NOMO-1 treated with dmso at 0.1 percent for 144 hours (cell line): ENCODE measurements at regions not wholly inside any gene's neighbourhood (a gene's known extent, or its start where the extent isn't known, plus 50 kb on each side); places are given as distances from the start of the nearest gene placed in this dataset.

Source experiments
- DNase-seq: peaks from one replicate; lab custom pipeline; 2025; ENCODE audit not compliant: unreplicated experiment; lab: John Stamatoyannopoulos, UW

DNA sequence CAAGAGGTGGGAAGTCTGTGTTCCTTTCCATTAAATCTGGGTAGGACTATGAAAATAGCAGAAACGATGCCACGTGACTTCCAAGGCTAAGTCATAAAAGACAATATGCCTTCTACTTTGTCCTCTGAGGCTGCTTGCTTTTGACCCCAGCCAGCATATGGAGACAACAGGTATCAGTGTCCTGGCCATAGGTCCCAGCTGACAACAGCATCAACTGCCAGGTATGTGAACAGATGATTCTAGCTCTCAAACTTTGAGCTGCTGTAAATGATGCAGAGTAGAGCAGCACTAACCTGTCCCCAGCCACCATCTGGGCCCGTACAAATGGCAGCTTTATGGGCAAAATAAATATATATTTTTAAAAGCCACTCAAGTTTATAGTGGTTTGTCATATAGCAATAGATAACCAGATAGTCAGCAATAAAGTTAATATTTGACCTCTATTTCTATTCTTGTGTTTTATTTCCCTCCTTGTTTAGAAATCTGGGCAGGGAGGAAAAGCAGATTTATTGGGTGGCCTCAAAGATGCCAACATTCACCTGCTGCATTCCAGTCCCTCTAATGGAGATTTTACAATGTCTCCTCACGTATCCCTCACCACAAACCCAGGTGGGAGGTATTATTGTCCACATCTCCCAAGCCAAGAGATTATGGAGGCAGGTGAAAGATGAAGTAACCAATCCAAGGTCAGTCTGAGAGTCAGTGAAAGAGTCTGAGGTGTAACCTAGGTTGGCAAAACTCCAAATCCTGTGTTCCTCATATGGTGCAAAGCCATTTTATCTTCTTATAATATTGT is 209.6 kb upstream of the LARGE1 start:
- no peak for DNase-seq

DNA sequence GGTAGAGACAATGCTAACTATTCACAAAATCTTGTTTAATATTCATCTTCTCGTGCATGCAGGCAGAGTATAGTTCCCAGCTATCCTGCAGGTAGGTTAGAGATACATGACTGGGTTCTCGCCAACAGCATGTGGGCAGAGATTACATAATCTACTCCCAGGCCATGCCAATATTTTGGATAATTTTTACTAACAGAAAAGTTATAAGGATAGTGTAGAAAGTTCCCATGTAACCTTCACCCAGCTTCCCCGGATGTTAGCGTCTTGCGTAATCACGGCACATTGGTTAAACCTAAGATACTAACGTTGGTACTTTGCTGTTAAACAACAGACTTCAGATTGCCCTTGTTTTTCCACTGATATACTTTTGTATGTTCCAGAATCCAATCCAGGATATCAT is 215.5 kb upstream of the LARGE1 start:
- no peak for DNase-seq

DNA sequence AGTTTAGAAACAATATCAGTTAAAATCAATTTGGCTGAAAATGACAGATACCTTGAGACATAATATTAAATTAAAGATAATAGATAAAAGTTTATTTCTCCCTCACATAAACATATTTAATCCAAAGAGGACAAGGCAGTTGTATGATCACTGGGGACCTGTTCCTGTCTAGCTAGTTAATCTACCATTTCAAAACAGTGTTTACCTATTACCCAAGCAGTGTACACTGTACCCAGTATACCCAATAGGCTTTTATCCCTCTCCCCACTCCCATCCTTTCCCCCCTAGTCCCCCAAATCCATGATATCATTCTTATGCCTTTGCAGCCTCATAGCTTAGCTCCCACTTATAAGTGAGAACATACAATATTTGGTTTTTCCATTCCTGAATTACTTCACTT is 229.7 kb upstream of the LARGE1 start:
- no peak for DNase-seq

DNA sequence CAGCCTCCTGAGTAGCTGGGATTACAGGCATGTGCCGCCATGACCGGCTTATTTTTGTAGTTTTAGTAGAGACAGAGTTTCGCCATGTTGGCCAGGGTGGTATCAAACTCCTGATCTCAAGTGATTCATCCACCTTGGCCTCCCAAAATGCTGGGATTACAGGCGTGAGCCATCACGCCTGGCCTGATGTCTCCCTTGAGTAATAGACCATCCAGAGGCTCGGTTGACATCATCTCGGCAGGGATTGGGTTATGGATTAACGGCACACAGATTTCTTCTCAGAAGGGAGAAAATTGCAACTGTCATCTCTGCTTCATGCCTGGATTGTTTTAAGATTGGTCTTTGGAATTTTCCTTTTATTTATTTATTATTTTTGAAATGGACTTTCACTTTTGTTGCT is 239.2 kb upstream of the LARGE1 start:
- DNase-seq, result no peak

DNA sequence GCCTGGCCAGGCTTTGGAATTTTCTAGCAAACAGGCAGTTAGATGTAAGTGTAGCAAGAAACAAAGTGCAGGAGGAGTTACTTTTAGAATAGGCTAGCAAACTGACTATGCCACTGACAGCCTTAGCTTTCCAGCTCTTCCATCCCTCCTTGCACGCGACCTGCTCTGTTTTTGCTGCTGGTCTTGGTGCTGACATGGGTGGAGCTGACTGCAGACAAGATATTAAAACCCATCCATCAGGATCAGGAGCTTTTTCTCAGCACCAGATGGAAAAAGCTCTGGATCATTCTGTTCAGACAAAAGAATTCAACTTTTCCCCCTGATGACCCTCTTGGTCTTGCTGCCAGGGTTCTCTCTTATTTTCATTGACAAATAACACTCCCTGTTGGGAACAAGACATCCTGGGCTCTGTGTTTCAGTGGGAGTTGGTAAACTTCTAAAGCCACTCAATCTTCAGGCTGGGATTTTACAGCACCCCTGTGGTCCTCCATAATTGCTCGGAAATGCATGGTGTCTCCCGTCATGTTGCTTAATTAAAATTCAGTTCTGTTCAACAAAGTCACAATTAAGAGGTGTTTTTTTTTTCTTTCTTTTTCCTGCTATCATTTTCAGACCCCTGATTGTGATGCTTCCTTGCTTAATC is 240.0 kb upstream of the LARGE1 start:
- DNase-seq, result no peak

DNA sequence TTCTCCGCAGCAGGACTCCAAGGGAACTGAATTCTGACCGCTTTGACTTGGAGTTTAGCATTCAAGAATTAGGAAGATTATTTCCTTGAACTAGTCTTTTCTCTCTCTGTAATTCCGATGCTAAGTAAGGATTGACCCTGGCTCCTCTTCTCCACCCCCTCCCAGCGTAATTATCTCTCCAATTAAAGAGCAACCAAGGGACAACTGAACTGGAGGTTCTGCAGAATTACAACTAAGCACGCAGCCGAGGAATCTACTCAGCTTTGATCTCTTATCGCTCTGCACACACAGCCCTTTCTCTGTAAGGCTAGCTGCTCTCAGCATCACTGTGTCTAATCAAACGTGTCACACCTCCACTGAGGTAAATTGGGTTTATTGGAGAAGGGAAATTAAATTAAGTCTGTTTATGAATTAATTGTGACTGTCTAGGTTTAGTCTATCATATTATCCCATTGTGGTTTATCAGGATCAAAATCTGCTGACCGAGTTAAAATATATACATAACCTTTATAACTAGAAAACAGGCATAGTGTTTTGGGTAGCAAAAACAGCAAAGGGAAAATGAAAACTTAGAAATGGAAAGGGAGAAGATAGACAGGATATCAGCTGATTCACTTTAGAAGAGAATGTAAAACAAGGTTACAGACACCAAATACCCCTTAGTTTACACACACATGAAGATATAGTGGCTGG is 241.3 kb upstream of the LARGE1 start:
- no peak for DNase-seq

DNA sequence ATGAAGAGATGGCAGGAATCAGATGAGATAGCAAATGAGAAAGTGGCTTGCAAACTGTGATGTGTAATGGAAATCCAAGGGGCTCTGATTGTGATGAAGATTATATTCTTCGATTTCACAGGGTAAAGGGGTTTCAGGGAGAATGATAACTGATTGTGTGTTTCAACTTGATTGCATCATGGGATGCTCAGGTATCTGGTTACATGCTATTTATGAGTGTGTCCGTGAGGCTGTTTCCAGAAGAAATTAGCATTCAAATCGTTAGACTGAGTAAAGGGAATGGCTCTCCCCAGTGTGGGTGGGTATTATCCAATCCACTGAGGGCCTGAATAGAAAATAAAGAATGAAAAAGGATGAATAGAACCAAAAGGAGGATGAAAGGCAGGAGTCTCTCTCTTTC is 278.7 kb upstream of the LARGE1 start:
- DNase-seq, result no peak

DNA sequence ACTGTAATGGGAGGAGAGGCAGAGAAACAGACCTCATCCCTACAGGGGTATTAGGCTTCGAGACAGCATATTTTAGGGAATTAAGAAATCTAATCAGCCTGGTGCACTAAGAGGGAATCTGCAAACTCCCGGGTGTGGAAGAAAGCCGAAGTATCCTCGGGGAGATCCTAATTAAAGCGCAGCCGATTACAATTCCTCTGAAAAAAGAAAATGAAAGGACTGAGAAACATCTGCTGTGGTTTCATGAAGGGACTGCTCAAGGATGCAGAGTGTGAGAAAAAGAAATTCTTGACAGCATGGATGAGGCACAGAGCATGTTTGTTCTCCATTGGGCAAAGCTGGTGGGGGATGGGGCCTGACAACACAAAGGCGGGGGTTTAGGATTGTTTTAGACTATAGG is 290.0 kb upstream of the LARGE1 start:
- DNase-seq, result no peak

DNA sequence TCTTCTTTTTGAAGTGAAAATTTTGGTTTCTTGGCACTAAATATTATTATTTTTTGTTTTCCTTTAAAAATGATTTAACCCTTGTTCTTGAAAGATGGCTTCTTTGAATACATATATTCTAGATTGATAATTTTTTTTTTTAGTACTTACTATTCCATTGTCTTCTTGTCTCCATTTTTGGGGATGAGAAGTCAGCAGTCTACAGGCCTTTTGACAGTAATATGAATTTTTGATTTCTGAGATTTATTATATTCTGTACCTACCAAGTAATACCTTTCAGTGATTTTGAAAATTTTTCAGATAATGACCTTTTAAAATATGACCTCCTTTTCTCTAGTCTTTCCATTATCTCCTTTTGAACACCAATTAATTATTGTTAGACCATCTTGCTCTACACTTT is 294.1 kb upstream of the LARGE1 start:
- DNase-seq, result no peak

DNA sequence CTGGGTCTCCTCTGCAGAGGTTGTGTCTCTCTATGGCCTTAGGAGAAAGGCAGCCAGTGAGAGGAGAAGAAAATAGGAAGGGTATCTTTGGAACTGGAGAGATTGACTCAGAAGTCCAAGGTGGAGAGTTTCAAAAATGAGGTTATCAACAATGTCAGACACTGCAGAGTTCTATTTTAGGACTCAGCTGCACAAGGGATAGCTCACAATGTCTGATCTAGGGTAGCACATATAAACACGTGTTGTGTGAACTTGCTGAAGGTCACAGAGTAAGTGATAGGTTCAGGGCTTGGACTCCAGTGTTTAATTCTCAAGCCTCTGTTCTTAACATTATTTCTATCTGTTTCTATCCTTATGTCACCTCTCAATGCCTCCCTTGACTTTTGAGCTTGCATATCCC is 305.0 kb upstream of the LARGE1 start:
- DNase-seq, result no peak

DNA sequence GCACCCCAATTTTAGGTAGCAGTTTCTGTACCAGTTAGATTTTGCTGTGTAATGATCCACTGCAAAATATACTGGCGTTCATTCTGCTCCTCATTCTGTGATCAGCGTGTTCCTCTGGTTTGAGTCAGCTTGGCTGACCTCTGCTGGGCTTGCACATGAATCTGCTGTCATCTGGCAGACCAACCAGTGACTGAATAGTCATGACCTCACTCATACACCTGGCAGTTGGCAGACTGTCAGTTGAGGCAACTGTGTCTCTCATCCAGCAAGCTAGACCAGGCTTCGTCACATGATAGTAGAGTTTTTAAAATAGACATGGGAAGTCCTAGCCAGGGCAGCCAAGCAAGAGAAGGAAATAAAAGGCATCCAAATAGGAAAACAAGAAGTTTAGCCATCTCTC is 316.3 kb upstream of the LARGE1 start:
- no peak for DNase-seq

DNA sequence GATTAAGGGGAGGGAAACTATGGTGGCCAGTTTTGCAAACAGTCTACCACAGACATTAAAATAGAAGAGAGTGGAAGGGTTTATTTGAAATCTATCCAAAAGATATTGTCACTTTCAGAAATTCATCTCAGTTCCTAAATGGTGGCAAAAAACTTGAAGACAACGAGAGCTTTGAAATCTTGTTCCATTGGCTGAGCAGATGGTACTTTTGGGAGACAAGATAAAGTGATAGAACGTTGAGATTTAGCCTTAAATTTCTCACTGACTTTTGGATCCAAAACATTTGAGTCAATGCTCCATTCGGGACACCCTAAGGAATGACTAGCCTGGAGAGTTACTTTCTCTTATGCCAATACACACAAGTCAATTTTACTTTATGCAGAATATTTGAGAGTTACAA is 319.1 kb upstream of the LARGE1 start:
- no peak for DNase-seq

DNA sequence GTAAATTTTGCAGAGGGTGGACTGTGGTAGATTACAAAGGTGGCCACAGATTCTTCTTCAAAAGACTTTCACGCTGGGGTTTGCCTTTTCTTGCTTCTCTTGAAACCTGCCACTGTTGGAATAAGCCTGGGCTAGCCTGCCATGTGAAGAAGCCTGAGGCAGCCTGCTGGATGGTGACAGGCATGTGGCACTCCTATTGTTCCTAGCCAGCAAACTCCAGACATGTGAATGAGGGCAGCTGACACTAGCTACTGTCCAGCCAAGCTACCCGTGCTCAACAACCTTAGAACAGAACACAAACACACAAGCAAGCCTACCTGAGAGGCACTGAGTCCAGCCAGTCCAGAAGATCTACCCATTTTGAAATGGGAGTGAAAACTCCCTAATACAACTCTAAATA is 322.7 kb upstream of the LARGE1 start:
- no peak for DNase-seq

DNA sequence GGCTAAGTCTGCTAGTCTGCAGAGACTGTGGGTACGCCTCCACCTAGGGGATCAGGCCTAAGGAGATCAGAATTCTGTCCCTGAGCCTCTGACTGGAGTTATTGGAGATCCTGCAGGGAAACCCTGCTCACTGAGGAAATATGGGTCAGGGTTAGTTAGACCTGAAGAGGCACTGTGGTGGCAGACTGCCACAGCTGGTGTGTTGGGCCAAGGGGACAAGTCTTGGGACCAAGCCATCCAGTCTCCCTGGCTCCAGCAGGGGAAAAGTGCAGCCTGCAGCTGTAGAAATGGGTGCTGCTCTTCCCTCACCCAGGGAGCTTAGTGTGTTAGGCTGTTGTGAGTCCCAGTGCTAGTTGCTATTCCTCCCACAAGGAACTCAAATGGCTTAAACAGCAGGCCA is 334.8 kb upstream of the LARGE1 start:
- DNase-seq, result no peak

DNA sequence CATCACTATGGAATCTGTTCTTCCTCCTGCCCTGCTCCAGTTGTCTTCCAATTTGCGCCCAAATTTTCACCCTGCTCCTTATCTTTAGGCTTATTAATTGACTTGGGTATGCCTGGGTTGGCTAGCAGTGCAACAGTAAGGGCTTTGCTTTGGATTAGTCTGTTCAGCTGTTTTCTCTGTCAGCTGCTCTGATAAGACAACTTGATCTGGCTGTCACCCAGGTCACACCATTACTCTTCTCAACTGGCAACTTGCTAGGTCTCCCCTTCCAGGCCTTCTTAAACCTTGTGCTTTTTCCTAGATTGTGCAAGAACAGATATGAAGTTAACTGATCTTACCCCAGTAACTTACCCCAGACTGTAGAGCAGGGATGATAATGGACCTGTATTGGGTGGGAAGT is 357.8 kb upstream of the LARGE1 start:
- DNase-seq, result no peak

DNA sequence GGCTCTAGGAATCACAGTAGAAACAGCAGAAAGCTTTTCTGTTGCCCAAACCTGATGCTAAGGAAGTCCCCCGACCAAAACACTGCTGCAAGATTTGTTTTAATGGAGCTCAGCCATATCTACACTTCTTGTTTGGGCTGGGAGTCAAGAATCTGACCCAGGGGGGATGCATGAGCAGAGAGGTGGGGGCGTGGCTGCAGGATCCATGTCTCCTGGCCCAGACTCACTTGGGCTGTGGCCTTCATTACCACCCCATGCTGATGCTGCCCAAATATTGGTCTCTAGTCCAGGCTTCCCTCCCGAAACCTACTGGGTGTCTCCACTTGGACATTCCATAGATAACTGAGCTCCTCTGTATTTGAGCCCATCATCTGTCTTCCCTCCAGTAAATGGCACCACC is 361.5 kb upstream of the LARGE1 start:
- DNase-seq, result no peak

DNA sequence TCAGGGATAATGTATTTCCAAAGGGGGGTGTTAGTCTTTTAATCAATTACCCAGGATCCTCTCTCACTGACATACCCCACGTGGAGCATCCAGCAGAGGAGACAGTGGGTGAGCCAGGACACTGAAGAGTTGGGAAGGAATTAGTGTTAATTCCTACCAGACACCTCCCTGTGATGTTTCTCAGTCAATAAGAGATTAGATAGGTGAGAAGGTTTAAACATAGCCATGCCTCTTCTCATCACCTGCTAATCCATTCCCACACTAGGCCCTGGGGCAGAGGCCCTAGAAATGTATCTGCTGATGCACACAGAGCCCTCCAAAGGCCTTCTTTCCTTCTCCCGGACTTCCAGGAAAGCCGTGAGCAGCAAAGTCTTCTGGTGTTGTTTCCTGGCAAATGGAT is 363.6 kb upstream of the LARGE1 start:
- no peak for DNase-seq

DNA sequence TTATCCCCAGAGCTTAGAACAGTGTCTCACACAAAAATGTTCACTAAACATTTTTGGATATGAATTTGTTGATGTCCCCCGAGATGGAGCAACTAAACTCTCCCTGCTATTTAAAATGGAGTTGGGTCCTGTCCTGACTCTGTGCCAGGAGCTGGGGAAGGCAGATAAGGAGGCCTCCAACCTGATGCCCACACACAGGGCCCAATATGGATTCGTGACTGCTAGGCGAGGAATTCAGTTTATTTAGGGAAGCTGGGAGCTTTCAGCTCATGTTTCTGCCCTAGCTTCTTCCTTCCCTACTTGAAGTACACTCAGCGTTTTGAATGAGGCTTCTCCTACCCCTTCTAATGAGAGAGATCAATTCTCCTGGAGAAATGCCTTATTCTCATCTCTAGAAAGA is 373.0 kb upstream of the LARGE1 start:
- no peak for DNase-seq

DNA sequence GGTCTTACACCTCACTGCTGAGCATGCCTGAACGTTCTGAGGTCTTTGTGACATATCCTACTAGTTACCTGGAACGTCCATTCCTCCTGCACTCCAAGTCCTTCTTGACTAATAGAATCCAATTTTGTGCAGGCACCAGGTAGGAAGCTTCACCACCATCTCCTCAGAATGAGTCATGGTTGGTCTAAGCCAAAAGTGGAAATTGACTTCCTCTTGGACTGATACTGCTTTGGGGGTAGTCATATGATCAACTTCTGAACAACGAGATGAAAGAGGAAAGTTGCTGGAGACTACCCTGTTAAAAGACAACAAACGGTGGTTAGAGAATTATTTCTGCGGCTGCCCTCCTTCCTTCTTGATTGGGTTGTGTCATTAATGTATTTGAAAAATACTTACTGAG is 374.2 kb upstream of the LARGE1 start:
- DNase-seq, result no peak

DNA sequence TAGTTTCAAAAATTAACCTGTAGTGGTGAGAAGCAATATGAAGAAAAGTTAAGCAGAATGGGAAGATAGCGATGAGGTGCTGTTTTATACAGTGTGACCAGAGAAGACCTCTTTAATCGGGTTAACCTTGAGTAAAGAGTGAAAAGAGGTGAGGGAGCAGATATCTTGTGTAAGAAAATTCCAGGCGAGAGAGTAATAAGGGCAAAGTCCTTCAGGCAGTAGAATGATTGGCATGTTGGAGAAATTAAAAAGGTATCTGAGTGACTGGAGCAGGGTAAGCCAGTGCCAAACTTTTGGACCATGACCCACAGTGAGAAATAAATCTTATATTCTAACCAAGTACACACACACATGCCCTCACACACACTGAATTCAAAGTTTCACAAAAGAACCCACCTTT is 374.7 kb upstream of the LARGE1 start:
- DNase-seq, result no peak

DNA sequence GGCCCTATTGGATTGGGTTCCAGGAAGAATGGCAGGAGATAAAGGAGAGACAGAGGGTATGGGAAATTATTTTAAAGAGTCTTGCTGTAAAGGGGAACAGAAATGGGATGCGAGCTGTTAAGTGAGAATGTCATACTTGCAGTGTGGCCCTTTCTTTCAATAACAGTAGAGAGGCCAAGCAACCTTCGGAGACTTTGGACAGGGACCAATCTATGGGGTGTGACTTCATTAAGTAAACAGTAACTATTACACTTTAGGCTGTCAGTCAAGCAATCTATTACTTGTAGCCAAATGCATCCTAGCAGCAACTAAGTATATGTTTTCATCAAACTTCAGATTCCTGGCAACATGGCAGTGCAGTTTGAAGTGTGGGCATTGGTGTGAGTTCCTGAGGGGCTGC is 376.2 kb upstream of the LARGE1 start:
- no peak for DNase-seq

DNA sequence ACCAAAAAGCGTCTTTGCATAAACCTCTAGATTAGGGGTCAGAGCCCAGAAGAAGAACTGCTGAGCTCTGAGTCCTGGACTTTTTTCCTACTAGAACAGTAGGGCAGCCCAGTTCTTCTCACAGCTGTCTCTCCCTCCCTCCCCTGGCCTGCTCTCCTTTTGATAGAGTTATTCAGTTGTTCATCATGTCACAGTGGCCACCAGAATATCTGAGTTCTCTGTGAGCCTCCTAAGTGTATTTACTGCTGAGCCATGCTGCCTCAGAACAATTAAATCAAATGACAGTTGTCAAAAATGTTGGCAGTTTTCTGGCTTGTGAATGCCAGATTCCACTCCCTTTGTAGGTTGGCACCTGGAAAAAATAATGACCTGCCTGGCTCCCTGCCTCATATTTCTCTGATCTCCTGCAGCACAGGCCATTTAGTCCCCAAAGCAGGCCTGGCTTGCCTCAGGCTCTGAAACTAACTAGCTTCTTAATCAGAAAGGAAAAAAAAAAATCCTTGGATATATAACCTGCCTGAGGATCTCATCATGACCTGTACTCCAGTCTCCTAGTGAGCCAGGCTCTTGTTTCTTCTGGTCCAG is 377.4 kb upstream of the LARGE1 start:
- DNase-seq, result no peak
